Uterus (tissue), 3 donors: ENCODE measurements at regions not wholly inside any gene's neighbourhood (a gene's known extent, or its start where the extent isn't known, plus 50 kb on each side); places are given as distances from the start of the nearest gene placed in this dataset.

Experiments
- DNase-seq, 2 donors: peaks; one replicate each; pipeline ENCODE4 v3.0.0-alpha.2; 2019 to 2020
- H3K27ac ChIP-seq, 2 donors: fragments of 200-600 bp; sonication (generic); 1 replicate in 1 of 2; 2 replicates in 1 of 2; pipeline ENCODE4 v1.5.1; 2016 to 2018
- H3K27me3 ChIP-seq, 2 donors: fragments of 200-600 bp; sonication (generic); one replicate each; pipeline ENCODE4 v1.5.1; 2018 to 2019; ENCODE audit warnings: control low read depth in 1 of 2
- H3K36me3 ChIP-seq, 2 donors: fragments of 200-600 bp; sonication (generic); one replicate each; pipeline ENCODE4 v1.5.1; 2019; ENCODE audit warnings: control low read depth in 1 of 2
- H3K4me1 ChIP-seq, 2 donors: fragments of 200-600 bp; sonication (generic); one replicate each; pipeline ENCODE4 v1.5.1; 2018 to 2019; ENCODE audit warnings: control low read depth in 1 of 2
- H3K4me3 ChIP-seq, 2 donors: fragments of 200-600 bp; sonication (generic); 1 replicate in 1 of 2; 2 replicates in 1 of 2; pipeline ENCODE4 v1.5.1; 2018 to 2019; ENCODE audit warnings: mild to moderate bottlenecking in 1 of 2
- H3K9me3 ChIP-seq, 2 donors: fragments of 200-600 bp; sonication (generic); one replicate each; pipeline ENCODE4 v1.5.1; 2019; ENCODE audit warnings: control low read depth in 1 of 2
- CTCF ChIP-seq, 4 experiments: fragments of 200-600 bp in 2 of 4; fragments of 450-650 bp in 2 of 4; sonication (generic) in 2 of 4; IDR thresholded peaks; one replicate each; pipeline ENCODE4 v1.5.1; 2016 to 2019; ENCODE audit warnings: antibody characterized with exemption in 4 of 4, mild to moderate bottlenecking in 2 of 4, moderate library complexity in 1 of 4
- POLR2A ChIP-seq, 2 donors: fragments of 450-650 bp; IDR thresholded peaks; one replicate each; pipeline ENCODE4 v1.6.1; 2016; ENCODE audit warnings: antibody characterized with exemption in 2 of 2, mild to moderate bottlenecking in 1 of 2, moderate library complexity in 1 of 2
- intact Hi-C: fragments of 100-400 bp; cut with DNase I; formaldehyde crosslinking; loops from one replicate; pipeline ENCODE4 v1.15.1; 2023; ENCODE audit warnings: low total_unique reads
- donor health status: DM: yes; HTN: yes; CAD: no.

- DNase-seq = no peak
- H3K9me3 ChIP-seq = no peaks in the 10 kb centered on the region
- no peak overlapping the region for H3K27ac ChIP-seq
- H3K4me3 ChIP-seq = no peak overlapping the region
- H3K36me3 ChIP-seq = no peaks in the 10 kb centered on the region
- TF ChIP-seq POLR2A (IDR thresholded peaks at IDR 0.05) (no peak), CTCF (IDR thresholded peaks at IDR 0.05) (no peak)
- intact Hi-C loops = no loop called here
- H3K27me3 ChIP-seq = no peaks in the 10 kb centered on the region
- no peaks in the 10 kb centered on the region for H3K4me1 ChIP-seq
Measured at GRCh38 chr21:36591326-36591970, 107.5 kb upstream of the SIM2 start.

GRCh38 chr21:36596174-36596573 is 102.7 kb upstream of the SIM2 start:
- intact Hi-C loops = no loop called here
- no peaks in the 10 kb centered on the region for H3K4me1 ChIP-seq
- TF ChIP-seq CTCF (IDR thresholded peaks at IDR 0.05) = no peak
- TF ChIP-seq POLR2A (IDR thresholded peaks at IDR 0.05) = no peak
- no peaks in the 10 kb centered on the region for H3K9me3 ChIP-seq
- H3K4me3 ChIP-seq = no peak overlapping the region
- H3K36me3 ChIP-seq = no peaks in the 10 kb centered on the region
- H3K27me3 ChIP-seq = no peaks in the 10 kb centered on the region
- H3K27ac ChIP-seq = no peak overlapping the region
- no peak for DNase-seq

DNA sequence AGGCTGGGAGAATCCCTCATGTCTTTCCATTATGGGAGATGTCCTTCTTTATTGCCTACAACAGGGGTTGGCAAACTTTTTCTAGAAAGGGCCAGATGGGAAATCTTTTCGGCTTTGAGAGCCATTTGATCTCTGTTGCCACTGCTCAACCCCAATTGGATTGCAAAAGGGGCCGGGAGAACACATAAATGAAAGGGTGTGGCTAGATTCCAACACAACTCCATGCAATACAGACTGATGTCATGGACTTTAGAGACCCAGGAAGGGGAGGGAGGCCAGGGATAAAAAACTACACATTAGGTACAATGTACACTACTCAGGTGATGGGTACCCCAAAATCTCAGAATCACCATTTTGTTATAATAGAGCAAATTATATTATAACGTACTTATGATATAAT is 97.6 kb upstream of the SIM2 start:
- no peak overlapping the region for H3K27ac ChIP-seq
- H3K9me3 ChIP-seq = no peaks in the 10 kb centered on the region
- no peaks in the 10 kb centered on the region for H3K27me3 ChIP-seq
- TF ChIP-seq CTCF (IDR thresholded peaks at IDR 0.05) (no peak), POLR2A (IDR thresholded peaks at IDR 0.05) (no peak)
- intact Hi-C loops = no loop called here
- H3K4me3 ChIP-seq = no peak overlapping the region
- no peaks in the 10 kb centered on the region for H3K36me3 ChIP-seq
- no peak for DNase-seq
- no peaks in the 10 kb centered on the region for H3K4me1 ChIP-seq

GRCh38 chr21:36602735-36603134 is 96.2 kb upstream of the SIM2 start:
- no peaks in the 10 kb centered on the region for H3K27me3 ChIP-seq
- no peaks in the 10 kb centered on the region for H3K4me1 ChIP-seq
- no peak overlapping the region for H3K4me3 ChIP-seq
- intact Hi-C loops = no loop called here
- H3K36me3 ChIP-seq = no peaks in the 10 kb centered on the region
- TF ChIP-seq POLR2A (IDR thresholded peaks at IDR 0.05) (no peak), CTCF (IDR thresholded peaks at IDR 0.05) (no peak)
- H3K9me3 ChIP-seq = no peaks in the 10 kb centered on the region
- H3K27ac ChIP-seq = no peak overlapping the region
- DNase-seq = no peak

GRCh38 chr21:36603221-36603620 is 95.7 kb upstream of the SIM2 start:
- no peaks in the 10 kb centered on the region for H3K36me3 ChIP-seq
- no peak overlapping the region for H3K4me3 ChIP-seq
- intact Hi-C loops = no loop called here
- H3K27ac ChIP-seq = no peak overlapping the region
- TF ChIP-seq CTCF (IDR thresholded peaks at IDR 0.05) = no peak
- no peak for TF ChIP-seq POLR2A (IDR thresholded peaks at IDR 0.05)
- H3K27me3 ChIP-seq = no peaks in the 10 kb centered on the region
- H3K4me1 ChIP-seq = no peaks in the 10 kb centered on the region
- no peak for DNase-seq
- H3K9me3 ChIP-seq = no peaks in the 10 kb centered on the region
